Fibroblast of lung (primary cell): ENCODE measurements at regions not wholly inside any gene's neighbourhood (a gene's known extent, or its start where the extent isn't known, plus 50 kb on each side); places are given as distances from the start of the nearest gene placed in this dataset.

Experiments used
- EZH2 ChIP-seq: IDR thresholded peaks from 2 replicates; pipeline ENCODE4 v1.5.1; 2012; ENCODE audit warnings: low read length, control low read depth, mild to moderate bottlenecking; ENCODE audit errors: missing control alignments
- TF ChIP-seq, protein P1 (sequence below), 2 donors: IDR thresholded peaks in 1 of 2; conservative IDR thresholded peaks in 1 of 2; 1 replicate in 1 of 2; 2 replicates in 1 of 2; pipeline ENCODE4 v1.5.1; 2011 to 2012; ENCODE audit warnings: low read length in 2 of 2, control low read depth in 1 of 2, inconsistent platforms in 1 of 2, low read depth in 1 of 2, mild to moderate bottlenecking in 1 of 2

- TF ChIP-seq, protein P1, sequence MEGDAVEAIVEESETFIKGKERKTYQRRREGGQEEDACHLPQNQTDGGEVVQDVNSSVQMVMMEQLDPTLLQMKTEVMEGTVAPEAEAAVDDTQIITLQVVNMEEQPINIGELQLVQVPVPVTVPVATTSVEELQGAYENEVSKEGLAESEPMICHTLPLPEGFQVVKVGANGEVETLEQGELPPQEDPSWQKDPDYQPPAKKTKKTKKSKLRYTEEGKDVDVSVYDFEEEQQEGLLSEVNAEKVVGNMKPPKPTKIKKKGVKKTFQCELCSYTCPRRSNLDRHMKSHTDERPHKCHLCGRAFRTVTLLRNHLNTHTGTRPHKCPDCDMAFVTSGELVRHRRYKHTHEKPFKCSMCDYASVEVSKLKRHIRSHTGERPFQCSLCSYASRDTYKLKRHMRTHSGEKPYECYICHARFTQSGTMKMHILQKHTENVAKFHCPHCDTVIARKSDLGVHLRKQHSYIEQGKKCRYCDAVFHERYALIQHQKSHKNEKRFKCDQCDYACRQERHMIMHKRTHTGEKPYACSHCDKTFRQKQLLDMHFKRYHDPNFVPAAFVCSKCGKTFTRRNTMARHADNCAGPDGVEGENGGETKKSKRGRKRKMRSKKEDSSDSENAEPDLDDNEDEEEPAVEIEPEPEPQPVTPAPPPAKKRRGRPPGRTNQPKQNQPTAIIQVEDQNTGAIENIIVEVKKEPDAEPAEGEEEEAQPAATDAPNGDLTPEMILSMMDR (conservative IDR thresholded peaks at IDR 0.05 in 1 of 2, IDR thresholded peaks at IDR 0.05 in 1 of 2; ENCODE audit: low read depth in 1 of 2, low read length in 2 of 2) = no peak
- no peak for TF ChIP-seq EZH2
Observed at GRCh38 chr21:25416669-25417068, 190.6 kb downstream of the MRPL39 start.
